HG03378 (cell line): ENCODE measurements at regions not wholly inside any gene's neighbourhood (a gene's known extent, or its start where the extent isn't known, plus 50 kb on each side); places are given as distances from the start of the nearest gene placed in this dataset.

Experiments used
- ATAC-seq: cut with Tn5 transposase; IDR thresholded peaks from one replicate; pipeline ENCODE4 v1.9.1; 2021; ENCODE audit warnings: mild to moderate bottlenecking, moderate library complexity; ENCODE audit not compliant: unreplicated experiment

DNA sequence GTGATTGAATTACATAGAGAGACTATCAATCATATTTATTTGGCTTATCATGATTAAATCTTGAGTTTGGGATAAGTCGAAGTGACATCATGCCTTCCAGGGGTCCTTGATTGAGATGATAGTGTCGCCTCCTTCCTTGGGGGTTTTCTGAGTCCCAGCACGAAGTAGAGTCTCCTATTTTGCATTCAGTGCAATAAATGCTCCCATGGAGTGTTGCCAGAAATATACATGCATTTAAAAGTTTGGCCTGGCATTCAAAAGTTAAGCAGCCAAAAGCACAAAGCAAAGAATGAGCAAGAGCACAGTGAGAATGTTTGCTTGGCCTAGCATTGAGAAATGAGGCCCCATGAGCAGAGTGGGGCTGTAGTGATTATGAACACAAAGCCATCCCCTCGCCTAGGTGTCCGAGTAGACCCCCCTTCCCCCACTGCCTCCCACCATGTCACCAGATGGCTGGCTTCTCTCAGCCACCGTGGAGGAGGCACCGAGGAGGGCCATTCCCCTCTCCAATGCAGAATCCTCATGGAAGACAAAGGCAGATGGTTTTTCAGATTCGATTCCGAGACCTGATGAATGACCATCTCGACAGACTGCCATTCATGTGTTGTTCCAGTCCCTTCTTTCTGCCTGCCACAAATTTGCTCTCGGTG lies 58.8 kb upstream of the UBL3 start:
- no peak for ATAC-seq

DNA sequence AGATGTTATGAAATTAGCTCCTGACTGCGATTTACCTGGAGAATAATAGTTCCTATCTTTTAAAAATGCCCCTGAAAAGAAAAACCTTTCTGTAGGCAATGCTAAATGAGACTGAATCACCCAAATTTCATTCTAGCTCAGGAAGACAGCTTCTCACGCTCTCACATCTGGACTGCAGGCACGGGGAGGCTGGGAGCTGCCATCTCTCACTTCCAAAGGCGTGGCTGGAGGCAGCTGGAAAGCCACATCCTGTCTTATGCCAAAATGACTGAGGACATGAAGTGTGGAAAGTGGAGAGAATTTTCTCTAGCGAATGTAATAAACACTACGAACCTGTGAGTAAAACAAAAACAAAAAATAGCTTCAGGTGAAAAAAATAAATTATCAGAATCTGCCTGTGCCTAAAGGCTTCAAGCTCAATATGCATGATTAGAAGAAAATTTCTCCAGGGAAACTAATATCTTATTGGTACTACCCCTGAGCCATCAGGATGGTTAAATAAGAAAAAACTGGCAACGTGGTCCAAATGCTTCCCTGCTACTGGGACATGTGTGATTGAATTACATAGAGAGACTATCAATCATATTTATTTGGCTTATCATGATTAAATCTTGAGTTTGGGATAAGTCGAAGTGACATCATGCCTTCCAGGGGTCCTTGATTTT lies 58.1 kb upstream of the UBL3 start:
- no peak for ATAC-seq

DNA sequence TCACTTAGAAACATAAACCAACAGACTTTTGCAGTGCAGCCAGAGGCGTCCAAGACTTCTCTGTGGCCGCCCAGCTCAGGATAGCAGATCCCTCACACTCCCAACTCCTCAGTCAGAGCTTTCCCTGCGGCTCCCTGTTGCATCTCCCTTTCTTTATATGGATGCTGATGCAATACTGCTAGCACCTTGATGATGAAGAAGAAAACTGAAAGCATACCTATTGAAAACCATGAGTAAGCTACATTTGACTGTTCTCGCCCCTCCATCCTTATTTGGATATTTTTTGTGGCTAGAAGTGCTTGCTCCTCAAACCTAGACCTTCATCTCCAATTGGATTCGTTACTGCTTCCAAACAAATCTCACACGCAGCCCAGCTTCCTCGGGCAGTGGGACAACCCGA lies 57.3 kb upstream of the UBL3 start:
- ATAC-seq: no peak

DNA sequence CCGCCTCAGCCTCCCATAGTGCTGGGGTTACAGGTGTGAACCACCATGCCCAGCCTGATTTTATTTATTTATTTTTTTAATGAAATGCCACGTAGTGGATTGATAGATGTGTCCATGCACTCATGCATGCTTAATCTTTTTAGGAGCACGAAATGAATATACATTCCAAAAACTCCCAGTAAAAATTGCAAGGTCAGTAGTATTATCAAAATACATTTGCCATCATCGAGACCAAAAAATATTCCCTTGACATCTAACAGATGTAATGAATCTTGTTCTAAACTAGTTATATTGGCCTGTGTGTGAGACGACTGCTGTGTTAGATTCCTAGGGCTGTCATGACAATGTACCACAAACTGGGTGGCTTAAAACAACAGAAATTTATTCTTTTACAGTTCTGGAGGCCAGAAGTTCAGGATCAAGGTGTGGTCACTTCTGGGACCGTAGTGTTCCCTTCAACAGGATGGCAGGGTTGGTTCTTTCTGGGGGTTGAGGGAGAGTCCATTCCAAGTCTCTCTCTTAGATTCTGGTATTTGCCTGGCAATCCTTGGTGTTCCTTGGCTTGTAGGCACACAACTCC lies 56.1 kb upstream of the UBL3 start:
- no peak for ATAC-seq

DNA sequence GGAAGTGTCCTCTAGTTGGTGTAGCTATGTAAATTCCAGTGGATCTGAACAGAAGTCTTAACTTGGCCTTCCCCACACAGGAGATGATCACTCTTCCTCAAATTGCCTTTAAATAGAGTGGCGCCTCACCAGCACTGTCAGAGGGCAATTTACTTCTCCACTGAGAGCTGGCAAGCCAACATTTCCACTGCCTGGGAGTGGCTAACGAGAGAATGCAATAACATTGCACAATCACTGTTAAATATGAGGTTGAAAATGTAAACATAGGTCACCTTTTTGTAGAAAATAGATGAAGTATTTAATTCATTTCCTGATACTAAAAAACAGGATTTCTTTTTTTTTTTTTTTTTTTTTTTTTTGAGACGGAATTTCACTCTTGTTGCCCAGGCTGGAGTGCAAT lies 55.4 kb upstream of the UBL3 start:
- no peak for ATAC-seq

DNA sequence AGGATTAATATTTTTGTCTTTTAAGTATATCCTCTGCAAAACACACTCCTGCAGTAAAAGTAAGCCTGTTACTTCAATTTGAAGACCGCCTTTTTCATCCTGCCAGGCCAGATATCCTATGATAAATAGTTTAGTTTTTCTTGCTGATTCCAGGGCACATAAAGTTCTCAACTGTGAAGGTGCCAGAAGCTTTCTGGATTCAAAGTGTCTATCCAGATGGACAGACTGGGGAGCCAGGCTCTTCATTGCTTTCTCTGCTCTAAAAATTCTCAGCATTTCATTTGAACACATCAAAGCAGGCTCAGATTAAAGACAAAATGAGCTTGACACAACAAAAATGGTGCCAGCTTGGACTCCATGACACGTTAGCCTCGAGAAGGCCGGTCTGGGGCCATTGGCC lies 53.6 kb upstream of the UBL3 start:
- ATAC-seq: no peak

DNA sequence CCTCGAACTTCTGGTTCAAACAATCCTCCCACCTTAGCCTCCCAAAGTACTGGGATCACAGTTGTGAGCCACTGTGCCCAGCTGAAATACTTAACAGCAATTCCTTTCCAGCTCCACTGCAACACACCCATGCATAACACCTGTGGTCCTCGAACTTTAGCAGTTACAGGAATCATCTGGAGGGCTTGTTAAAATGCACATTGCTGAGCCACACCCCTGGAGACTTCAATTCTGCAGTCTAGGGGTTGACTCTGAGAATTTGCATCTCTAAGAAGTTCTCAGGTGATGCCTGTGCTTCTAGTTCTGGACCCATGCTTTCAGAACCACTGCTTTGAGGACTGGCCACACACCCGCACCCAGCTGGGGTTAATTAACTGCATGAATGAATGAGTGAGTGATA lies 53.1 kb upstream of the UBL3 start:
- ATAC-seq: no peak

DNA sequence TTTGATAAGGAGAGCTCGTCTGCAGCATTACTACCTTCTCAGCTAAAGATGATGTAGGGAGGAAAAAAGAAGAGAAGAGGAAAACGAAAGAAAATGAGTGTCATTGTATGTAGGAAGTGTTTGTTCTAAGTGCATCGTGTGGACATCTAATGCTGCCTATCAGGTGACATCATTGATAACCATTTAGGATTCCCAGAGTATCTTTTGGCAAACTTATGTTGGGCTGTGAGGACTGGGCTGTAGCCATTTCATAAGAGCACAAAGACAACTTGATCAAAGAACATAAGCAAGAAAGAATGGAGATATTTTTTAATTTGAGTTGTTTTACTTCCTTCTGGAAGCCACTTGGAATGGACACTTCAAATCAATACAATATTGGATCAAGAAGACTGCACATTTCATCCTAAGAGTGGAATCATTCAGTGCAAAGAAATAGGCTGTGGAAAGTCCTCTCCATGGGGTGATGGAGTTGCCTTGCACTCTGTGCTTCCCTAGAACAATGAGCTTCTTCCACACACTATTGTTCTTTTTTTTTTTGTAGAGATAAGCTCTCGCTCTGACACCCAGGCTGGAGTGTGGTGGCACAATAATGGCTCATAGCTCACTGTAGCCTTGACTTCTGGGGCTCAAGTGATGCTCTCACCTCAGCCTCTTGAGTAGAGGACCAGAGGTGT lies 52.4 kb upstream of the UBL3 start:
- ATAC-seq: no peak

DNA sequence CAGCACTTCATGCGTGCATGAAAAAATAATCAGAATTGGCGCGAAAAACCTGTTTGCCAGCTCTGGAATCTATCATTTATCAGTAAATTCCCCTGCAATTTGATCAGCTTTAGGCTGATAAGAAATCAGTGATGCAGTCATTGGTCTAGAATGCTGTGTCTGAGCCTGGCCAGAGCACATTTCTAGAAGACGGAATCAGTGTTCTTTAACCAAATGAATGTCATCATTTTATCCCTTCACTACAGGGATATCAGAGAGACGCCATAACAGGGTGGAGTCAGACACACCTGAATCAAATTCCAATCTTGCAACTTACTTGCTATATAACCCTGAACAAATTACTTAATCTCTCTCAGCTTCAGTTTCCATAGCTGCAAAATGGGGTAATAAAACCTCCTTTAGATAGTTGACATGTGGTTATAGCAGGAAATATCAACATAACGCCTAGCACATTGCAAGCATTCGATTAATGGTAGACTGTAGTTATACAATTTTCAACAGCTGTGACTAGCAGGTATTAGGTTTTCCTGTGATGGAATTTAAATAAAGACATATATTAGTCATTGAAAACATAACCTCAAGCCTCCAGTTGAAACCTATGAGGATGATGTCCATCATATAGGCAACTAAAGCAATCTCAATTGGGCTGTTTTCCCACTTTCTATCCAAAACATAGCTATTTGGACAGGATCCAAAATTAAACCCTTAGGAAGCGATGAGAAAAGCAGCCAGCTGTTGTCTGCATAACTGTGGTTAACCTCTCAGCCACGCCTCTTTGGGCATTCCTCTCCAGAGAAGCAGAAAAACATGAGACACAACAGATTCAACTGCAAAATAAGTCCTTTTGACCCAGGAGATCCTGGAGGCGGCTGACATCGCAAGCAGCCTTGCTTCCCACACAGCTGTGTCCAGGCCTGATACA lies 51.6 kb upstream of the UBL3 start:
- no peak for ATAC-seq
